Neural progenitor cell (in vitro differentiated cells): ENCODE measurements at regions not wholly inside any gene's neighbourhood (a gene's known extent, or its start where the extent isn't known, plus 50 kb on each side); places are given as distances from the start of the nearest gene placed in this dataset.

Experiments used
- DNase-seq: peaks from one replicate; pipeline ENCODE4 v3.0.0-alpha.2; 2016; ENCODE audit warnings: low spot score
- H2AFZ ChIP-seq: fragments of 200-600 bp; sonication (generic); replicated peaks from 2 replicates; pipeline ENCODE4 v1.6.1; 2016; ENCODE audit warnings: antibody characterized with exemption
- H3F3A ChIP-seq: fragments of 200-600 bp; sonication (generic); 2 replicates; pipeline ENCODE4 v1.6.1; 2016; ENCODE audit warnings: antibody characterized with exemption, low read depth
- H3K27ac ChIP-seq: fragments of 200-600 bp; sonication (generic); 2 replicates; pipeline ENCODE4 v1.5.1; 2016; ENCODE audit warnings: mild to moderate bottlenecking
- H3K27me3 ChIP-seq: fragments of 200-600 bp; sonication (generic); 2 replicates; pipeline ENCODE4 v1.6.1; 2016; ENCODE audit warnings: mild to moderate bottlenecking, moderate library complexity
- H3K36me3 ChIP-seq: fragments of 200-600 bp; sonication (generic); 2 replicates; pipeline ENCODE4 v1.5.1; 2016
- H3K4me1 ChIP-seq: fragments of 200-600 bp; sonication (generic); 2 replicates; pipeline ENCODE4 v1.6.1; 2016; ENCODE audit warnings: mixed run types
- H3K4me2 ChIP-seq: fragments of 200-600 bp; sonication (generic); 2 replicates; pipeline ENCODE4 v1.6.1; 2016
- H3K4me3 ChIP-seq: fragments of 200-600 bp; sonication (generic); 2 replicates; pipeline ENCODE4 v1.5.1; 2016
- H3K79me2 ChIP-seq: fragments of 200-600 bp; sonication (generic); 2 replicates; pipeline ENCODE4 v1.6.1; 2016; ENCODE audit warnings: low read depth
- H3K9ac ChIP-seq: fragments of 200-600 bp; sonication (generic); 2 replicates; pipeline ENCODE4 v1.6.1; 2016
- H3K9me3 ChIP-seq: fragments of 200-600 bp; sonication (generic); 2 replicates; pipeline ENCODE4 v1.5.1; 2016; ENCODE audit warnings: low read depth
- H4K20me1 ChIP-seq: fragments of 200-600 bp; sonication (generic); 2 replicates; pipeline ENCODE4 v1.6.1; 2016; ENCODE audit warnings: low read depth
- H3K27ac Mint-ChIP-seq: 3 replicates; pipeline ENCODE4 v1.8.0; 2021; ENCODE audit warnings: mixed read lengths
- H3K27me3 Mint-ChIP-seq: 2 replicates; pipeline ENCODE4 v1.8.0; 2022; ENCODE audit warnings: low read depth, mild to moderate bottlenecking, inconsistent platforms, moderate library complexity, mixed read lengths; ENCODE audit not compliant: insufficient read depth
- H3K36me3 Mint-ChIP-seq: 3 replicates; pipeline ENCODE4 v1.8.0; 2021; ENCODE audit warnings: mixed read lengths
- H3K4me1 Mint-ChIP-seq: 3 replicates; pipeline ENCODE4 v1.8.0; 2021; ENCODE audit warnings: mixed read lengths
- H3K4me3 Mint-ChIP-seq: 3 replicates; pipeline ENCODE4 v1.8.0; 2021; ENCODE audit warnings: mild to moderate bottlenecking, moderate library complexity, mixed read lengths
- H3K9me3 Mint-ChIP-seq: 3 replicates; pipeline ENCODE4 v1.8.0; 2020; ENCODE audit warnings: mixed read lengths
- EZH2 ChIP-seq: fragments of 200-600 bp; sonication (generic); IDR thresholded peaks from 2 replicates; pipeline ENCODE4 v1.6.1; 2017; ENCODE audit warnings: antibody characterized with exemption, mild to moderate bottlenecking, moderate library complexity
- EZH2phosphoT487 ChIP-seq: fragments of 200-600 bp; sonication (generic); IDR thresholded peaks from 2 replicates; pipeline ENCODE4 v1.6.1; 2017; ENCODE audit warnings: antibody characterized with exemption
- TF ChIP-seq, protein P1 (sequence below): fragments of 200-600 bp; sonication (generic); IDR thresholded peaks from 2 replicates; pipeline ENCODE4 v1.5.1; 2017; ENCODE audit warnings: antibody characterized with exemption, mild to moderate bottlenecking

DNA sequence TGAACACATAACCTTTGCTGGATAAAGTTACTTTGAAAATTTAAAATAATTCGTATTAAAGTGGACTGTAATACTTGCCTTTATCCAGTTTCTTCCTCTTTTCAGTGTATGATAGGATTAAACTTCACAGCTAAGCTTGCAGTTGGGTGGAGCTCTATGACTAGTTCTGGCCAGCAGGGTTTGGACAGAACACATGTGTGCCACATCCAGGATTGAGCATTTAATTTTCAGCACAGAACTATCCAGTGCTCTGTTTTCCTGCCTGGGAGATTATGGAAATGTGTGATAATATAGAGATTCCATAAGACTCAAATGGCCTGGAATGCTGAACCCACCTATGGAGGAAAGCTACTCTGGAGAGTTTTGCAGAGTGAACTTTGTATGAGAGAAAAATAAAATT, 200.2 kb downstream of the OSR1 start:
- Mint-ChIP-seq H3K4me3 (no peak overlapping the region), H3K27me3 (no peaks in the 10 kb centered on the region), H3K4me1 (no peaks in the 10 kb centered on the region), H3K36me3 (no peaks in the 10 kb centered on the region), H3K27ac (no peak overlapping the region), H3K9me3 (peaks cover 7% of the 10 kb centered on the region)
- no peak for DNase-seq
- Histone ChIP-seq H3K4me1 (no peaks in the 10 kb centered on the region), H4K20me1 (no peaks in the 10 kb centered on the region), H3K79me2 (no peaks in the 10 kb centered on the region), H3K27me3 (no peaks in the 10 kb centered on the region), H2AFZ (no peak overlapping the region), H3K4me2 (no peak overlapping the region), H3K4me3 (no peak overlapping the region), H3K9ac (no peak overlapping the region), H3K9me3 (no peaks in the 10 kb centered on the region), H3F3A (no peaks in the 10 kb centered on the region), H3K27ac (no peak overlapping the region), H3K36me3 (no peaks in the 10 kb centered on the region)
- TF ChIP-seq EZH2 (no peak), EZH2phosphoT487 (no peak)
- TF ChIP-seq, protein P1, sequence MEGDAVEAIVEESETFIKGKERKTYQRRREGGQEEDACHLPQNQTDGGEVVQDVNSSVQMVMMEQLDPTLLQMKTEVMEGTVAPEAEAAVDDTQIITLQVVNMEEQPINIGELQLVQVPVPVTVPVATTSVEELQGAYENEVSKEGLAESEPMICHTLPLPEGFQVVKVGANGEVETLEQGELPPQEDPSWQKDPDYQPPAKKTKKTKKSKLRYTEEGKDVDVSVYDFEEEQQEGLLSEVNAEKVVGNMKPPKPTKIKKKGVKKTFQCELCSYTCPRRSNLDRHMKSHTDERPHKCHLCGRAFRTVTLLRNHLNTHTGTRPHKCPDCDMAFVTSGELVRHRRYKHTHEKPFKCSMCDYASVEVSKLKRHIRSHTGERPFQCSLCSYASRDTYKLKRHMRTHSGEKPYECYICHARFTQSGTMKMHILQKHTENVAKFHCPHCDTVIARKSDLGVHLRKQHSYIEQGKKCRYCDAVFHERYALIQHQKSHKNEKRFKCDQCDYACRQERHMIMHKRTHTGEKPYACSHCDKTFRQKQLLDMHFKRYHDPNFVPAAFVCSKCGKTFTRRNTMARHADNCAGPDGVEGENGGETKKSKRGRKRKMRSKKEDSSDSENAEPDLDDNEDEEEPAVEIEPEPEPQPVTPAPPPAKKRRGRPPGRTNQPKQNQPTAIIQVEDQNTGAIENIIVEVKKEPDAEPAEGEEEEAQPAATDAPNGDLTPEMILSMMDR = no peak

DNA sequence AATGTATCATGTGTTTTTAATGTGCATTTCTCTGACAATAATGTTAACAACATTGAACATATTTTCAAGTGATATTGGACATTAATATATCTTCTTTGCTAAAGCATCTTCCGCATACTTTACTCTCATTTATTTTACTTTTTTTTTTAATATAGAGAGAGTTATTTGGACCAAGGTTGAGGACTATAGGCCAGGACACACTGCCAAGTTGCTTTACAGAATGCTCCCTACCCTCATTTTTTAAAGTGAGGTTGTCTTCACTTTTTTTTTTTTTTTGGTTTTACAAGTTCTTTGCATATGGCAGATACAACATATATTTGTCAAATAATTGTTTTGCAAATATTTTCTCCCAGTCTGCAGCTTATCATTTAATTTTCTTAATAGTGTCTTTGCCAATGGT, 201.8 kb downstream of the OSR1 start:
- Histone ChIP-seq H3K9ac (no peak overlapping the region), H3K9me3 (no peaks in the 10 kb centered on the region), H4K20me1 (no peaks in the 10 kb centered on the region), H2AFZ (no peak overlapping the region), H3K27ac (no peak overlapping the region), H3K4me2 (no peak overlapping the region), H3K4me1 (no peaks in the 10 kb centered on the region), H3K27me3 (no peaks in the 10 kb centered on the region), H3F3A (no peaks in the 10 kb centered on the region), H3K4me3 (no peak overlapping the region), H3K79me2 (no peaks in the 10 kb centered on the region), H3K36me3 (no peaks in the 10 kb centered on the region)
- DNase-seq = no peak
- Mint-ChIP-seq H3K4me3 (no peak overlapping the region), H3K4me1 (no peaks in the 10 kb centered on the region), H3K27ac (no peak overlapping the region), H3K36me3 (no peaks in the 10 kb centered on the region), H3K9me3 (peaks cover 6% of the 10 kb centered on the region), H3K27me3 (no peaks in the 10 kb centered on the region)
- TF ChIP-seq EZH2phosphoT487 (no peak), EZH2 (no peak)
- TF ChIP-seq, protein P1 = no peak

DNA sequence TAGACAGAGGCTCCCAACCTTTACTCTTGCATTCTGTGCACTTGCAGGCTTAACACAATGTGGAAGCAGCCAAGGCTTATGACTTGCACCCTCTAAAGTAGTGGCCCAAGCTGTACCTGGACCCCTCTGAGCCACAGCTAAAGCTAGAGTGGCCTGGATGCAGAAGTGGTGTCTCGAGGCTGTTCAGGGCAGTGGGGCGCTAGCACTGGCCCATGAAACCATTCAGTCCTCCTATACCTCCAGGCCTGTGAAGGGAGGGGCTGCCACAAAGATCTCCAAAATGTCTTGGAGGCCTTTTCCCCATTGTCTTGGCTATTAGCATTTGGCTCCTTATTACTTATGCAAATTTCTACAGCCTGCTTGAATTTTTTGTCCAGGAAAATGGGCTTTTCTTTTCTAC, 207.7 kb downstream of the OSR1 start:
- no peak overlapping the region for H3K27ac Mint-ChIP-seq
- H3K27ac ChIP-seq = no peak overlapping the region
- no peaks in the 10 kb centered on the region for H4K20me1 ChIP-seq
- no peak overlapping the region for H3K4me3 ChIP-seq
- no peaks in the 10 kb centered on the region for H3K27me3 Mint-ChIP-seq
- no peaks in the 10 kb centered on the region for H3K79me2 ChIP-seq
- no peak overlapping the region for H3K4me3 Mint-ChIP-seq
- no peaks in the 10 kb centered on the region for H3K27me3 ChIP-seq
- no peak overlapping the region for H2AFZ ChIP-seq
- H3K9ac ChIP-seq = no peak overlapping the region
- H3K4me1 Mint-ChIP-seq = no peaks in the 10 kb centered on the region
- DNase-seq = no peak
- H3F3A ChIP-seq = no peaks in the 10 kb centered on the region
- H3K4me1 ChIP-seq = no peaks in the 10 kb centered on the region
- H3K36me3 ChIP-seq = no peaks in the 10 kb centered on the region
- no peaks in the 10 kb centered on the region for H3K9me3 ChIP-seq
- TF ChIP-seq, protein P1 = no peak
- TF ChIP-seq EZH2phosphoT487 (no peak), EZH2 (no peak)
- no peaks in the 10 kb centered on the region for H3K36me3 Mint-ChIP-seq
- peaks cover 19% of the 10 kb centered on the region for H3K9me3 Mint-ChIP-seq
- H3K4me2 ChIP-seq = no peak overlapping the region

DNA sequence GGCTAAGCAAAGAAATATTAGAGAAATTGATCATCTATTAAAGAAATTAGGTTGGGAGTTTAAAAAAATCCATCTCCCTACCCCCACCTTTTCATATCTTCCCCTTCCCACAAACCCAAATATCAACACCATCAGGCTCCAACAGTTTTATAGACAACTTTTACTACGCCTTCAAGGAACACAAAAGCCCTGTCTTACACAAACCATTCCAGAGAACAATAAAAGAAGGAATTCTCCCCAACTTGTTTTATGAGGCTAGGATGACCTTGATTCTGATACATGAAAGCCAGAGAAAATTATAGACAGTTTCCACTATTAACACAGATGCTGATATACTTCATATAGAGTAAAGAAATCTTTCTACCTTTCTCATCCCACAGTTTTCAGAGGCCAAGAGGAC, 211.6 kb downstream of the OSR1 start:
- no peak overlapping the region for H3K4me2 ChIP-seq
- H3K4me1 Mint-ChIP-seq = no peaks in the 10 kb centered on the region
- H3K9me3 Mint-ChIP-seq = peaks cover 19% of the 10 kb centered on the region
- H2AFZ ChIP-seq = no peak overlapping the region
- no peak overlapping the region for H3K27ac ChIP-seq
- H3K9me3 ChIP-seq = no peaks in the 10 kb centered on the region
- H3K4me1 ChIP-seq = no peaks in the 10 kb centered on the region
- no peaks in the 10 kb centered on the region for H3K27me3 ChIP-seq
- H3K4me3 ChIP-seq = no peak overlapping the region
- H3K27ac Mint-ChIP-seq = no peak overlapping the region
- no peak overlapping the region for H3K4me3 Mint-ChIP-seq
- H3K79me2 ChIP-seq = no peaks in the 10 kb centered on the region
- H4K20me1 ChIP-seq = no peaks in the 10 kb centered on the region
- DNase-seq = no peak
- no peak for TF ChIP-seq EZH2
- no peak for TF ChIP-seq EZH2phosphoT487
- TF ChIP-seq, protein P1 = no peak
- H3K36me3 ChIP-seq = no peaks in the 10 kb centered on the region
- no peaks in the 10 kb centered on the region for H3F3A ChIP-seq
- H3K9ac ChIP-seq = no peak overlapping the region
- no peaks in the 10 kb centered on the region for H3K36me3 Mint-ChIP-seq
- no peaks in the 10 kb centered on the region for H3K27me3 Mint-ChIP-seq
